ENCODE measurements at regions not wholly inside any gene's neighbourhood (a gene's known extent, or its start where the extent isn't known, plus 50 kb on each side); places are given as distances from the start of the nearest gene placed in this dataset.

DNA sequence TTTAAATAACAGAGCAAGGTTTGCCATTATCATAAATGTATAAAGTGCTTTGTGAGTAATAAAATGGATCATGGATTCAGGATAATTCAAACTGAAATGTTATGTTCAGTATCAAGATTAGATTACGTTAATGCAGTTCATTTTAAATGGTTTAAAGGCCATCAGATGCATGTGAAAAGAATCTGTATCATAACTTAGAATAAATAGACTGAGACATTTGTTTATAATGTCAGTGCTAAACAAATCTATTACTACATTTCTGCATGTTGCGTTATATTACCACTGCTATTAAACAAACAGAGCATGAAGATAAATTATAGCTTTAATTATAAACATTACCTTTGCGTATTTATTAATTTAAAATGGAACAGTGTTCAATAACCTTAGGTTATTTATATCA is 160.2 kb downstream of the TOX3 start:
- H3K27me3 ChIP-seq (ENCODE audit: low read length), result no peaks in the 10 kb centered on the region
- H3K9me2 ChIP-seq (replicated peaks; ENCODE audit: insufficient read depth, low read length), result no peaks in the 10 kb centered on the region

DNA sequence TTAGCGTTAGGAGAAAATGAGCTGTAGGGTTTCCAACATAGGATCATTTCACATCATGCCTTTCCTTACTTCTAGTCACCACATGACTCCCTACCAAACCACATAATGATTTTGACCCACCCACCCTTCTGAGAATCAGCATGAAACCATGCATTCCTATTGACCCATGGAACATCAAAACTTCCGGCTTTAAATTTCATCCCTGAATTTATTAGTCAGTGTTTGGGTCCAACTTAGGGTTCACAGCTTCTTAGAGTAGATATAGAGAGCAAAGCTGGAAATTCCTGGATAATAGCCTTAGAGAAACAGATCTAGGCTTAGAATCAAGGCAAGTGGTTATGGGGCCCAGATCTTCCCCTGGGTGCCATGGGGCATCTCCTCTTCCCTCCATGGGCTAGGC is 162.6 kb downstream of the TOX3 start:
- Histone ChIP-seq H3K4me1 (ENCODE audit: low read length) (no peaks in the 10 kb centered on the region), H3K79me2 (ENCODE audit: low read length) (no peaks in the 10 kb centered on the region), H3K4me2 (ENCODE audit: low read depth, low read length, poor library complexity, severe bottlenecking) (no peak overlapping the region), H3K36me3 (ENCODE audit: insufficient read depth, low read length) (no peaks in the 10 kb centered on the region), H3K4me3 (ENCODE audit: low read length) (no peak overlapping the region), H2AFZ (ENCODE audit: low read length) (no peak overlapping the region), H4K20me1 (ENCODE audit: insufficient read depth, low read depth, low read length) (no peaks in the 10 kb centered on the region), H3K27me3 (ENCODE audit: low read length) (no peaks in the 10 kb centered on the region), H3K9ac (ENCODE audit: low read length) (no peak overlapping the region), H3K9me3 (ENCODE audit: low read length) (no peaks in the 10 kb centered on the region), H3K27ac (ENCODE audit: low read length) (no peak overlapping the region), H3K9me2 (replicated peaks; ENCODE audit: insufficient read depth, low read length) (no peaks in the 10 kb centered on the region)
- DNase-seq, result no peak

More for the DNA sequence above, 160.2 kb downstream of the TOX3 start:
- Histone ChIP-seq H3K4me3 (ENCODE audit: low read length) (no peak overlapping the region), H3K4me1 (ENCODE audit: low read length) (no peaks in the 10 kb centered on the region), H3K79me2 (ENCODE audit: low read length) (no peaks in the 10 kb centered on the region), H3K36me3 (ENCODE audit: insufficient read depth, low read length) (no peaks in the 10 kb centered on the region), H3K4me2 (ENCODE audit: low read depth, low read length, poor library complexity, severe bottlenecking) (no peak overlapping the region), H2AFZ (ENCODE audit: low read length) (no peak overlapping the region), H3K9ac (ENCODE audit: low read length) (no peak overlapping the region), H3K27ac (ENCODE audit: low read length) (no peak overlapping the region), H4K20me1 (ENCODE audit: insufficient read depth, low read depth, low read length) (no peaks in the 10 kb centered on the region), H3K9me3 (ENCODE audit: low read length) (no peaks in the 10 kb centered on the region)
- DNase-seq, result no peak

DNA sequence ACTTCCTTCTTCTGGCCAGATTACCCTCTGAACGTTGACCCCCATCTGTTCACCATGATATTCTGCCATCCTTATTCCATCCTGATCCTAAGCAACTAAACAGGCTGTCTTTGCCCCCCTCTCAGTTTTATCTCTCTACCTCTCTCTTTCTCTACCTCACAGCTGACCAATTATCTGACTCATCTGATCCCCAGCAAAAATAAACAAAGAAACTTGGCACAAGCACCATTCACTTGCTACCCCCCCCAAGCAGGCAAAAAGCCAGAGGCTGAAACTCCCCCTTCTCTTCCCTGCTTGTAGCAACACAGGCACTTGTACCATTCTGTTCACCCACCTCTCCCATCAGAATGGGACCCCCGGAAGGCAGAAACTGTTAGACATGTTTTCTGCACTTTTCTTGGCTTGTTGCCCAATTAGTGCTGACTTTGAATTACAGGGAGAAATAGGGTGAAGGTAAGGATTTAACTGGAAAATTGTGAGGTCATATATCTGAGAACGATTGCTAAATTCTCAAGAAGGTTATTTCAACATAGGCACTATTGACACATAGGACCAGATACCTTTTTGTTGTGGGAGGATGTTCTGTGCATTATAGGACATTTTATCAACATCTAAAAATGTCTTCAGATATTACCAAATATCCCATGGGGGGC is 163.2 kb downstream of the TOX3 start:
- Histone ChIP-seq H4K20me1 (ENCODE audit: insufficient read depth, low read depth, low read length) (no peaks in the 10 kb centered on the region), H3K4me1 (ENCODE audit: low read length) (no peaks in the 10 kb centered on the region), H3K9me3 (ENCODE audit: low read length) (no peaks in the 10 kb centered on the region), H3K4me2 (ENCODE audit: low read depth, low read length, poor library complexity, severe bottlenecking) (no peak overlapping the region), H3K4me3 (ENCODE audit: low read length) (no peak overlapping the region), H3K9me2 (replicated peaks; ENCODE audit: insufficient read depth, low read length) (no peaks in the 10 kb centered on the region), H3K36me3 (ENCODE audit: insufficient read depth, low read length) (no peaks in the 10 kb centered on the region), H2AFZ (ENCODE audit: low read length) (no peak overlapping the region), H3K27ac (ENCODE audit: low read length) (no peak overlapping the region), H3K27me3 (ENCODE audit: low read length) (no peaks in the 10 kb centered on the region), H3K79me2 (ENCODE audit: low read length) (no peaks in the 10 kb centered on the region), H3K9ac (ENCODE audit: low read length) (no peak overlapping the region)
- no peak for DNase-seq

DNA sequence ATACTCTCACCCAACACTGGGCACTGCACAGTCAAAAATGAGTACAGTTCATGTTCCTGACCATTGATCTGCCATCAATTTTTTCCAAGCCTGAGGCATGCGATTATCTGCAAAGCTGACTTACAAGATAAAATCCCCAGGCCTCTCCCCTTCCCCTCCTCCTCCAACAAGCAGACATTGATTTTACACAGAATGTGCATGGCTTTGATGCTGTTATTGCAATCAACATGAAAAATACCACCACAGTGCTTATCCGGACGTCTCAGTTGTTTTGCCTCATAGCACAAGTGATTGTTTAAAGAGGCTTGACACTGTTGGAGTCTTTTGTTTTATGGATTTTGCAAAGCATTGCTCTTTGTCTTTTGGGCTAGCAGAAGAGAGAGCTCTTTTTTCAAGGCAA is 163.8 kb downstream of the TOX3 start:
- Histone ChIP-seq H3K27ac (ENCODE audit: low read length) (no peak overlapping the region), H3K27me3 (ENCODE audit: low read length) (no peaks in the 10 kb centered on the region), H2AFZ (ENCODE audit: low read length) (no peak overlapping the region), H3K9ac (ENCODE audit: low read length) (no peak overlapping the region), H3K9me3 (ENCODE audit: low read length) (no peaks in the 10 kb centered on the region), H3K4me3 (ENCODE audit: low read length) (no peak overlapping the region), H3K9me2 (replicated peaks; ENCODE audit: insufficient read depth, low read length) (no peaks in the 10 kb centered on the region), H3K4me2 (ENCODE audit: low read depth, low read length, poor library complexity, severe bottlenecking) (no peak overlapping the region), H3K4me1 (ENCODE audit: low read length) (no peaks in the 10 kb centered on the region), H3K36me3 (ENCODE audit: insufficient read depth, low read length) (no peaks in the 10 kb centered on the region), H3K79me2 (ENCODE audit: low read length) (no peaks in the 10 kb centered on the region), H4K20me1 (ENCODE audit: insufficient read depth, low read depth, low read length) (no peaks in the 10 kb centered on the region)
- no peak for DNase-seq

GRCh38 chr16:52379551-52379950 is 167.4 kb downstream of the TOX3 start:
- Histone ChIP-seq H3K4me3 (ENCODE audit: low read length) (no peak overlapping the region), H3K27ac (ENCODE audit: low read length) (no peak overlapping the region), H3K9ac (ENCODE audit: low read length) (no peak overlapping the region), H3K9me3 (ENCODE audit: low read length) (no peaks in the 10 kb centered on the region), H4K20me1 (ENCODE audit: insufficient read depth, low read depth, low read length) (no peaks in the 10 kb centered on the region), H3K9me2 (replicated peaks; ENCODE audit: insufficient read depth, low read length) (no peaks in the 10 kb centered on the region), H2AFZ (ENCODE audit: low read length) (no peak overlapping the region), H3K4me1 (ENCODE audit: low read length) (no peaks in the 10 kb centered on the region), H3K79me2 (ENCODE audit: low read length) (no peaks in the 10 kb centered on the region), H3K36me3 (ENCODE audit: insufficient read depth, low read length) (no peaks in the 10 kb centered on the region), H3K27me3 (ENCODE audit: low read length) (no peaks in the 10 kb centered on the region), H3K4me2 (ENCODE audit: low read depth, low read length, poor library complexity, severe bottlenecking) (no peak overlapping the region)
- no peak for DNase-seq

- H3K4me3 ChIP-seq (ENCODE audit: low read length), result no peak overlapping the region
- no peaks in the 10 kb centered on the region for H3K27me3 ChIP-seq (ENCODE audit: low read length)
- no peaks in the 10 kb centered on the region for H3K9me2 ChIP-seq (replicated peaks; ENCODE audit: insufficient read depth, low read length)
- no peaks in the 10 kb centered on the region for H4K20me1 ChIP-seq (ENCODE audit: insufficient read depth, low read depth, low read length)
- no peak overlapping the region for H3K9ac ChIP-seq (ENCODE audit: low read length)
- H2AFZ ChIP-seq (ENCODE audit: low read length), result no peak overlapping the region
- H3K79me2 ChIP-seq (ENCODE audit: low read length), result no peaks in the 10 kb centered on the region
- H3K4me1 ChIP-seq (ENCODE audit: low read length), result no peaks in the 10 kb centered on the region
- H3K9me3 ChIP-seq (ENCODE audit: low read length), result no peaks in the 10 kb centered on the region
- DNase-seq, result no peak
- no peak overlapping the region for H3K27ac ChIP-seq (ENCODE audit: low read length)
- H3K4me2 ChIP-seq (ENCODE audit: low read depth, low read length, poor library complexity, severe bottlenecking), result no peak overlapping the region
- no peaks in the 10 kb centered on the region for H3K36me3 ChIP-seq (ENCODE audit: insufficient read depth, low read length)
Measured at GRCh38 chr16:52376676-52377280, 170.2 kb downstream of the TOX3 start.

DNA sequence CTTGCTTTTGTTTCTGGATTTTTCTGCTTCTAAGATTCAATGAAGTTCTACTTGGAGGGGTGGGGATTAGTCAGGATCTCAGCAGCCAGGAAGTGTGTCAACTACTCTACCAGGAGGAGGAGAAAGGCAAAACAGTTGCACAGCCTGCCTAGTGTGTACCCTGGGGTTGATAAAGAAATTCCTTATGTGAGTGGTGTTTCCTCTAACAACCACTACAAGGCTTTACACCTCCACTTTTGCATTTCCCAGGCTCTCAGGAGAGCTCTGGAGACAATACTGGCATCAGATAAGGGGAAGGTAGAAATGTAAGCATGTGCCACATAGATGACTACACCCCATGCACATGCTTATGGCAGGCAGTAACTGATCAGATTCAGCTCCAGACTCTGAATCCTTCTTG is 174.6 kb downstream of the TOX3 start:
- DNase-seq, result no peak
- Histone ChIP-seq H2AFZ (ENCODE audit: low read length) (no peak overlapping the region), H3K27ac (ENCODE audit: low read length) (no peak overlapping the region), H3K79me2 (ENCODE audit: low read length) (no peaks in the 10 kb centered on the region), H3K4me3 (ENCODE audit: low read length) (no peak overlapping the region), H4K20me1 (ENCODE audit: insufficient read depth, low read depth, low read length) (no peaks in the 10 kb centered on the region), H3K4me2 (ENCODE audit: low read depth, low read length, poor library complexity, severe bottlenecking) (no peak overlapping the region), H3K4me1 (ENCODE audit: low read length) (no peaks in the 10 kb centered on the region), H3K36me3 (ENCODE audit: insufficient read depth, low read length) (no peaks in the 10 kb centered on the region), H3K9me2 (replicated peaks; ENCODE audit: insufficient read depth, low read length) (no peaks in the 10 kb centered on the region), H3K9me3 (ENCODE audit: low read length) (no peaks in the 10 kb centered on the region), H3K27me3 (ENCODE audit: low read length) (no peaks in the 10 kb centered on the region), H3K9ac (ENCODE audit: low read length) (no peak overlapping the region)

GRCh38 chr16:52368859-52369258 is 178.1 kb downstream of the TOX3 start:
- Histone ChIP-seq H3K36me3 (ENCODE audit: insufficient read depth, low read length) (no peaks in the 10 kb centered on the region), H3K27ac (ENCODE audit: low read length) (no peak overlapping the region), H3K79me2 (ENCODE audit: low read length) (no peaks in the 10 kb centered on the region), H3K4me1 (ENCODE audit: low read length) (no peaks in the 10 kb centered on the region), H4K20me1 (ENCODE audit: insufficient read depth, low read depth, low read length) (no peaks in the 10 kb centered on the region), H3K9ac (ENCODE audit: low read length) (no peak overlapping the region), H3K27me3 (ENCODE audit: low read length) (no peaks in the 10 kb centered on the region), H3K9me2 (replicated peaks; ENCODE audit: insufficient read depth, low read length) (no peaks in the 10 kb centered on the region), H2AFZ (ENCODE audit: low read length) (no peak overlapping the region), H3K4me3 (ENCODE audit: low read length) (no peak overlapping the region), H3K9me3 (ENCODE audit: low read length) (no peaks in the 10 kb centered on the region), H3K4me2 (ENCODE audit: low read depth, low read length, poor library complexity, severe bottlenecking) (no peak overlapping the region)
- no peak for DNase-seq

All from Karpas-422 (cell line).